Osteocyte (in vitro differentiated cells): ENCODE measurements at regions not wholly inside any gene's neighbourhood (a gene's known extent, or its start where the extent isn't known, plus 50 kb on each side); places are given as distances from the start of the nearest gene placed in this dataset.

ENCODE experiments used
- DNase-seq: peaks from one replicate; pipeline ENCODE4 v3.0.0; 2021; ENCODE audit warnings: mixed read lengths; ENCODE audit not compliant: unreplicated experiment; ENCODE audit errors: extremely low spot score
- H3K27ac Mint-ChIP-seq: one replicate; pipeline ENCODE4 v1.8.0; 2021; ENCODE audit warnings: mild to moderate bottlenecking, mixed read lengths; ENCODE audit not compliant: unreplicated experiment
- H3K27me3 Mint-ChIP-seq: one replicate; pipeline ENCODE4 v1.8.0; 2021; ENCODE audit warnings: mixed read lengths; ENCODE audit not compliant: unreplicated experiment
- H3K36me3 Mint-ChIP-seq: one replicate; pipeline ENCODE4 v1.8.0; 2021; ENCODE audit warnings: mixed read lengths; ENCODE audit not compliant: unreplicated experiment
- H3K4me1 Mint-ChIP-seq: one replicate; pipeline ENCODE4 v1.8.0; 2021; ENCODE audit warnings: mixed read lengths; ENCODE audit not compliant: unreplicated experiment
- H3K4me3 Mint-ChIP-seq: one replicate; pipeline ENCODE4 v1.8.0; 2021; ENCODE audit warnings: mild to moderate bottlenecking, moderate library complexity, mixed read lengths; ENCODE audit not compliant: unreplicated experiment
- H3K9me3 Mint-ChIP-seq: one replicate; pipeline ENCODE4 v1.8.0; 2021; ENCODE audit warnings: mixed read lengths; ENCODE audit not compliant: unreplicated experiment
- CTCF ChIP-seq: fragments of 200-600 bp; sonication (generic); IDR thresholded peaks from 2 replicates; pipeline ENCODE4 v1.5.0; 2021; ENCODE audit warnings: antibody characterized with exemption, mild to moderate bottlenecking, moderate library complexity

GRCh38 chr13:88142653-88143052, 471.5 kb downstream of the SLITRK5 start:
- no peak overlapping the region for H3K27ac Mint-ChIP-seq
- no peak for TF ChIP-seq CTCF
- H3K36me3 Mint-ChIP-seq = no peaks in the 10 kb centered on the region
- no peak overlapping the region for H3K4me3 Mint-ChIP-seq
- no peak for DNase-seq
- H3K27me3 Mint-ChIP-seq = no peaks in the 10 kb centered on the region
- peaks cover 10% of the 10 kb centered on the region for H3K9me3 Mint-ChIP-seq
- H3K4me1 Mint-ChIP-seq = no peaks in the 10 kb centered on the region

- TF ChIP-seq CTCF = no peak
- no peaks in the 10 kb centered on the region for H3K4me1 Mint-ChIP-seq
- no peaks in the 10 kb centered on the region for H3K27me3 Mint-ChIP-seq
- no peak overlapping the region for H3K27ac Mint-ChIP-seq
- no peaks in the 10 kb centered on the region for H3K36me3 Mint-ChIP-seq
- no peak overlapping the region for H3K4me3 Mint-ChIP-seq
- H3K9me3 Mint-ChIP-seq = peaks cover 10% of the 10 kb centered on the region
- no peak for DNase-seq
Observed at GRCh38 chr13:88144580-88144979, 473.4 kb downstream of the SLITRK5 start.

GRCh38 chr13:88153353-88153752, 482.2 kb downstream of the SLITRK5 start:
- TF ChIP-seq CTCF = no peak
- no peak overlapping the region for H3K27ac Mint-ChIP-seq
- H3K4me1 Mint-ChIP-seq = no peaks in the 10 kb centered on the region
- no peaks in the 10 kb centered on the region for H3K27me3 Mint-ChIP-seq
- no peaks in the 10 kb centered on the region for H3K9me3 Mint-ChIP-seq
- no peak for DNase-seq
- H3K36me3 Mint-ChIP-seq = no peaks in the 10 kb centered on the region
- no peak overlapping the region for H3K4me3 Mint-ChIP-seq

- no peak overlapping the region for H3K27ac Mint-ChIP-seq
- no peak overlapping the region for H3K4me3 Mint-ChIP-seq
- no peaks in the 10 kb centered on the region for H3K4me1 Mint-ChIP-seq
- H3K36me3 Mint-ChIP-seq = no peaks in the 10 kb centered on the region
- no peaks in the 10 kb centered on the region for H3K9me3 Mint-ChIP-seq
- no peak for DNase-seq
- H3K27me3 Mint-ChIP-seq = no peaks in the 10 kb centered on the region
- no peak for TF ChIP-seq CTCF
Observed at GRCh38 chr13:88154001-88154400, 482.8 kb downstream of the SLITRK5 start.

DNA sequence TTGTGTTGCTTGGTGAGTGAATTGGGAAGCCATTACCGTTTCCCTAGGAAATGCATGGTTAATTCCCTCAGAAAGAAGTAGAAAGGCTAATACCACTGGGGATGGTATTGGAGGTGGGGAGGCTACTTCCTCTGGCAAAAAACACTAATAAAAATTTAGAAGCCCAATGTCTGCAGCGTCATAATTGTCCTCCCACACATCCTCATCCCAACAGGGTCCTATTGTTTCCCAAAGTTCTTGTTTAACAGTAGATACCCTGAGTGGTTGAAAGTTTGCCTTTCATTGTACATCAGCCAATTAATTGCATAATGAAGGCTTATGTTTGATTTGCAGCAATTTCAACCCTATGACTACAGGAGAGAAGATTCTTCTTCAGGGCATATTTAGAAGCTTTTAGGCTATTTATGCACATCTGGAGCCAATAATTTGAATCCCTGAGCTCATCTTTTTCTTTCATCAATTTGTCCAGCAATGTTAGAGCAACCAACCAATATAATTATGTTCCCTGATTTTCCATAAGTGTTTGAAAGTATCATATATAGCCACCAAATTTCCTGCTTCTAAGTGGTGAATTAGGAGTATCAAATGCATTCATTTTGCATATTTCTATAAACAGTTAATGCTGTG, 491.0 kb downstream of the SLITRK5 start:
- DNase-seq = no peak
- Mint-ChIP-seq H3K36me3 (no peaks in the 10 kb centered on the region), H3K27ac (no peak overlapping the region), H3K4me3 (no peak overlapping the region), H3K9me3 (peaks cover 6% of the 10 kb centered on the region), H3K4me1 (no peaks in the 10 kb centered on the region), H3K27me3 (no peaks in the 10 kb centered on the region)
- no peak for TF ChIP-seq CTCF
